HAP-1 (cell line): ENCODE measurements at regions not wholly inside any gene's neighbourhood (a gene's known extent, or its start where the extent isn't known, plus 50 kb on each side); places are given as distances from the start of the nearest gene placed in this dataset.
"Not testable (repeated sequence)": the region's sequence is repeated elsewhere in the genome, so short reads cannot be mapped to it uniquely, and the experiment has no call there.

Experiments
- DNase-seq, 2 experiments: peaks; one replicate each; pipeline ENCODE4 v3.0.0-alpha.2; 2016 to 2020; ENCODE audit warnings: low spot score in 2 of 2
- H3K27me3 ChIP-seq: fragments of 250-450 bp; sonication (Bioruptor Pico); 2 replicates; pipeline ENCODE4 v1.5.1; 2020; ENCODE audit warnings: low read depth, mild to moderate bottlenecking, moderate library complexity
- H3K36me3 ChIP-seq: fragments of 250-450 bp; sonication (Bioruptor Pico); replicated peaks from 2 replicates; pipeline ENCODE4 v1.5.1; 2020; ENCODE audit warnings: mild to moderate bottlenecking
- H3K4me1 ChIP-seq: fragments of 250-450 bp; sonication (Bioruptor Pico); 2 replicates; pipeline ENCODE4 v1.5.1; 2020; ENCODE audit warnings: mild to moderate bottlenecking
- H3K4me3 ChIP-seq: fragments of 250-450 bp; sonication (Bioruptor Pico); 2 replicates; pipeline ENCODE4 v1.5.1; 2020; ENCODE audit warnings: mild to moderate bottlenecking, moderate library complexity
- H3K9me3 ChIP-seq: fragments of 250-450 bp; sonication (Bioruptor Pico); 2 replicates; pipeline ENCODE4 v1.5.1; 2020; ENCODE audit warnings: mild to moderate bottlenecking, moderate library complexity
- in situ Hi-C: fragments of 300-500 bp; cut with MboI; formaldehyde crosslinking; loops from 3 replicates; pipeline ENCODE4 v1.14.3; 2020; ENCODE audit warnings: low sequenced_read_pairs, inconsistent platforms, mixed read lengths

GRCh38 chr9:65403072-65403471 is 118.1 kb upstream of the FOXD4L5 start:
- H3K36me3 ChIP-seq, DNase-seq, H3K4me3 ChIP-seq, in situ Hi-C loops, H3K27me3 ChIP-seq, H3K9me3 ChIP-seq, H3K4me1 ChIP-seq: not testable (repeated sequence)

- H3K4me3 ChIP-seq, DNase-seq, in situ Hi-C loops, H3K36me3 ChIP-seq, H3K9me3 ChIP-seq, H3K27me3 ChIP-seq, H3K4me1 ChIP-seq: not testable (repeated sequence)
These were observed 117.3 kb upstream of the FOXD4L5 start for GRCh38 chr9:65402206-65402870.

GRCh38 chr9:65401456-65402045 is 116.5 kb upstream of the FOXD4L5 start:
- H3K4me1 ChIP-seq, H3K27me3 ChIP-seq, DNase-seq, H3K9me3 ChIP-seq, H3K36me3 ChIP-seq, H3K4me3 ChIP-seq, in situ Hi-C loops: not testable (repeated sequence)

- Histone ChIP-seq H3K9me3 (no peaks in the 10 kb centered on the region), H3K27me3 (no peaks in the 10 kb centered on the region), H3K36me3 (no peaks in the 10 kb centered on the region), H3K4me1 (no peaks in the 10 kb centered on the region), H3K4me3 (no peak overlapping the region)
- DNase-seq = no peak
- in situ Hi-C loops = no loop called here
These were observed 115.9 kb upstream of the FOXD4L5 start for GRCh38 chr9:65400886-65401285.

GRCh38 chr9:65397763-65398719 is 113.0 kb upstream of the FOXD4L5 start:
- in situ Hi-C loops, H3K36me3 ChIP-seq, H3K9me3 ChIP-seq, H3K27me3 ChIP-seq, H3K4me3 ChIP-seq, DNase-seq, H3K4me1 ChIP-seq: not testable (repeated sequence)

GRCh38 chr9:65397226-65397625 is 112.2 kb upstream of the FOXD4L5 start:
- H3K9me3 ChIP-seq, in situ Hi-C loops, H3K4me3 ChIP-seq, H3K27me3 ChIP-seq, H3K4me1 ChIP-seq, DNase-seq, H3K36me3 ChIP-seq: not testable (repeated sequence)

- H3K36me3 ChIP-seq, in situ Hi-C loops, H3K9me3 ChIP-seq, H3K4me3 ChIP-seq, DNase-seq, H3K4me1 ChIP-seq, H3K27me3 ChIP-seq: not testable (repeated sequence)
These were observed 111.6 kb upstream of the FOXD4L5 start for GRCh38 chr9:65396601-65397000.

- H3K4me1 ChIP-seq, H3K4me3 ChIP-seq, H3K9me3 ChIP-seq, H3K36me3 ChIP-seq, in situ Hi-C loops, DNase-seq, H3K27me3 ChIP-seq: not testable (repeated sequence)
These were observed 110.8 kb upstream of the FOXD4L5 start for GRCh38 chr9:65395789-65396188.

GRCh38 chr9:65395121-65395520 is 110.1 kb upstream of the FOXD4L5 start:
- H3K4me1 ChIP-seq, H3K36me3 ChIP-seq, H3K4me3 ChIP-seq, DNase-seq, H3K9me3 ChIP-seq, in situ Hi-C loops, H3K27me3 ChIP-seq: not testable (repeated sequence)

- DNase-seq, H3K9me3 ChIP-seq, H3K27me3 ChIP-seq, in situ Hi-C loops, H3K4me1 ChIP-seq, H3K36me3 ChIP-seq, H3K4me3 ChIP-seq: not testable (repeated sequence)
These were observed 108.3 kb upstream of the FOXD4L5 start for GRCh38 chr9:65393111-65393810.

- H3K36me3 ChIP-seq, H3K27me3 ChIP-seq, H3K9me3 ChIP-seq, DNase-seq, in situ Hi-C loops, H3K4me3 ChIP-seq, H3K4me1 ChIP-seq: not testable (repeated sequence)
These were observed 107.6 kb upstream of the FOXD4L5 start for GRCh38 chr9:65392611-65393010.

GRCh38 chr9:65389710-65390109 is 104.7 kb upstream of the FOXD4L5 start:
- H3K4me1 ChIP-seq, H3K9me3 ChIP-seq, in situ Hi-C loops, H3K4me3 ChIP-seq, H3K36me3 ChIP-seq, DNase-seq, H3K27me3 ChIP-seq: not testable (repeated sequence)

GRCh38 chr9:65389216-65389615 is 104.2 kb upstream of the FOXD4L5 start:
- H3K9me3 ChIP-seq, in situ Hi-C loops, H3K27me3 ChIP-seq, H3K4me1 ChIP-seq, DNase-seq, H3K4me3 ChIP-seq, H3K36me3 ChIP-seq: not testable (repeated sequence)

- H3K36me3 ChIP-seq, H3K4me3 ChIP-seq, in situ Hi-C loops, H3K9me3 ChIP-seq, H3K4me1 ChIP-seq, H3K27me3 ChIP-seq: not testable (repeated sequence)
- peak; percentile 69 to 87 for DNase-seq
These were observed 101.7 kb upstream of the FOXD4L5 start for GRCh38 chr9:65386699-65387098.
